Colonic mucosa (tissue), 4 donors: ENCODE measurements at regions not wholly inside any gene's neighbourhood (a gene's known extent, or its start where the extent isn't known, plus 50 kb on each side); places are given as distances from the start of the nearest gene placed in this dataset.

Experiments used
- DNase-seq: peaks from one replicate; pipeline ENCODE4 v3.0.0-alpha.2; 2020
- H3K27ac ChIP-seq: fragments of 200-600 bp; one replicate; pipeline ENCODE4 v1.8.0; 2021
- H3K27me3 ChIP-seq: fragments of 200-600 bp; one replicate; pipeline ENCODE4 v1.8.0; 2021
- H3K36me3 ChIP-seq: fragments of 200-600 bp; one replicate; pipeline ENCODE4 v1.8.0; 2021
- H3K4me1 ChIP-seq: fragments of 200-600 bp; one replicate; pipeline ENCODE4 v1.8.0; 2021; ENCODE audit warnings: mild to moderate bottlenecking
- H3K4me3 ChIP-seq: fragments of 200-600 bp; one replicate; pipeline ENCODE4 v1.8.0; 2021
- H3K9ac ChIP-seq, 2 donors: one replicate each; pipeline ENCODE4 v1.7.0; 2013; ENCODE audit warnings: control low read depth in 2 of 2, low read depth in 2 of 2, low read length in 2 of 2
- H3K9me3 ChIP-seq: fragments of 200-600 bp; one replicate; pipeline ENCODE4 v1.8.0; 2021
- CTCF ChIP-seq: fragments of 200-600 bp; IDR thresholded peaks from one replicate; pipeline ENCODE4 v1.8.0; 2022; ENCODE audit warnings: antibody characterized with exemption, mild to moderate bottlenecking
- intact Hi-C: fragments of 100-400 bp; cut with DNase I; formaldehyde crosslinking; loops from one replicate; pipeline ENCODE4 v1.14.1; 2022
- donor health status: healthy.
- donor health status: DM: no; HTN: no; CAD: no.
- donor health status: DM: no; HTN: no; CAD: no.

- Histone ChIP-seq H3K9ac (no peak overlapping the region), H3K27ac (no peak overlapping the region), H3K27me3 (no peaks in the 10 kb centered on the region), H3K36me3 (no peaks in the 10 kb centered on the region), H3K4me1 (no peaks in the 10 kb centered on the region), H3K4me3 (no peak overlapping the region), H3K9me3 (no peaks in the 10 kb centered on the region)
- DNase-seq = no peak
- intact Hi-C loops = no loop called here
- TF ChIP-seq CTCF = no peak
Measured at GRCh38 chr13:59494151-59494550, 669.6 kb downstream of the DIAPH3 start.

- Histone ChIP-seq H3K27ac (no peak overlapping the region), H3K4me1 (no peaks in the 10 kb centered on the region), H3K27me3 (no peaks in the 10 kb centered on the region), H3K4me3 (no peak overlapping the region), H3K9me3 (no peaks in the 10 kb centered on the region), H3K9ac (no peak overlapping the region), H3K36me3 (no peaks in the 10 kb centered on the region)
- DNase-seq = no peak
- TF ChIP-seq CTCF = no peak
- intact Hi-C loops = no loop called here
Measured at GRCh38 chr13:59494560-59494970, 669.2 kb downstream of the DIAPH3 start.

- Histone ChIP-seq H3K9me3 (no peaks in the 10 kb centered on the region), H3K4me1 (no peaks in the 10 kb centered on the region), H3K27me3 (no peaks in the 10 kb centered on the region), H3K27ac (no peak overlapping the region), H3K36me3 (no peaks in the 10 kb centered on the region), H3K4me3 (no peak overlapping the region), H3K9ac (no peak overlapping the region)
- no peak for DNase-seq
- no peak for TF ChIP-seq CTCF
- intact Hi-C loops = no loop called here
Measured at GRCh38 chr13:59495299-59495698, 668.4 kb downstream of the DIAPH3 start.

- no peak for DNase-seq
- H3K4me3 ChIP-seq = no peak overlapping the region
- H3K9me3 ChIP-seq = no peaks in the 10 kb centered on the region
- H3K36me3 ChIP-seq = no peaks in the 10 kb centered on the region
- H3K27ac ChIP-seq = no peak overlapping the region
- TF ChIP-seq CTCF = no peak
- intact Hi-C loops = no loop called here
- no peaks in the 10 kb centered on the region for H3K4me1 ChIP-seq
- H3K27me3 ChIP-seq = no peaks in the 10 kb centered on the region
- H3K9ac ChIP-seq = no peak overlapping the region
Measured at GRCh38 chr13:59495936-59496512, 667.7 kb downstream of the DIAPH3 start.

GRCh38 chr13:59497621-59498247, 666.0 kb downstream of the DIAPH3 start:
- Histone ChIP-seq H3K27ac (no peak overlapping the region), H3K27me3 (no peaks in the 10 kb centered on the region), H3K4me3 (no peak overlapping the region), H3K4me1 (no peaks in the 10 kb centered on the region), H3K9ac (no peak overlapping the region), H3K36me3 (no peaks in the 10 kb centered on the region), H3K9me3 (no peaks in the 10 kb centered on the region)
- intact Hi-C loops = no loop called here
- no peak for TF ChIP-seq CTCF
- DNase-seq = no peak
